MCF 10A (cell line): ENCODE measurements at regions not wholly inside any gene's neighbourhood (a gene's known extent, or its start where the extent isn't known, plus 50 kb on each side); places are given as distances from the start of the nearest gene placed in this dataset.

Experiments
- BruUV-seq: library from RNA; stranded (reverse); fragments of 400-500 nt; replicated peaks from 2 replicates; lab custom pipeline; 2021; lab: Mats Ljungman, UMichigan
- CTCF ChIA-PET: fragments of 300-600 bp; sonication (Branson Sonifier 250); formaldehyde crosslinking; extraction: SDS; loops from one replicate; lab custom pipeline; 2021; ENCODE audit warnings: antibody characterized with exemption, inconsistent platforms; lab: Yijun Ruan, JAX
- POLR2A ChIA-PET: fragments of 300-600, 350-650 bp; sonication (Branson Sonifier 250); formaldehyde crosslinking; extraction: SDS; loops from one replicate; lab custom pipeline; 2020; ENCODE audit warnings: antibody characterized with exemption, inconsistent platforms; lab: Yijun Ruan, JAX
- DNase-seq: peaks from one replicate; pipeline ENCODE4 v3.0.0-alpha.2; 2018; ENCODE audit not compliant: unreplicated experiment
- H3K27ac Mint-ChIP-seq: one replicate; pipeline ENCODE4 v1.8.0; 2022; ENCODE audit warnings: mild to moderate bottlenecking, low read depth, mixed read lengths; ENCODE audit not compliant: unreplicated experiment
- H3K27me3 Mint-ChIP-seq: one replicate; pipeline ENCODE4 v1.8.0; 2022; ENCODE audit warnings: mixed read lengths; ENCODE audit not compliant: insufficient read depth, unreplicated experiment
- H3K36me3 Mint-ChIP-seq: one replicate; pipeline ENCODE4 v1.8.0; 2022; ENCODE audit warnings: mild to moderate bottlenecking, moderate library complexity, mixed read lengths; ENCODE audit not compliant: insufficient read depth, unreplicated experiment
- H3K4me1 Mint-ChIP-seq: one replicate; pipeline ENCODE4 v1.8.0; 2022; ENCODE audit warnings: mixed read lengths; ENCODE audit not compliant: insufficient read depth, unreplicated experiment
- H3K4me3 Mint-ChIP-seq: one replicate; pipeline ENCODE4 v1.8.0; 2022; ENCODE audit warnings: mild to moderate bottlenecking, moderate library complexity, mixed read lengths; ENCODE audit not compliant: unreplicated experiment
- H3K9me3 Mint-ChIP-seq: one replicate; pipeline ENCODE4 v1.8.0; 2022; ENCODE audit warnings: mixed read lengths; ENCODE audit not compliant: unreplicated experiment
- CTCF ChIP-seq: fragments of 200-600 bp; IDR thresholded peaks from one replicate; pipeline ENCODE4 v1.8.0; 2022; ENCODE audit warnings: antibody characterized with exemption, mild to moderate bottlenecking; ENCODE audit not compliant: unreplicated experiment
- intact Hi-C: fragments of 100-400 bp; cut with micrococcal nuclease; formaldehyde crosslinking; loops from 2 replicates; pipeline ENCODE4 v1.14.1; 2022

- Mint-ChIP-seq H3K36me3 (no peaks in the 10 kb centered on the region), H3K4me1 (no peaks in the 10 kb centered on the region), H3K27ac (no peak overlapping the region), H3K4me3 (no peak overlapping the region), H3K27me3 (peaks cover 12% of the 10 kb centered on the region), H3K9me3 (no peaks in the 10 kb centered on the region)
- no peak for DNase-seq
- no peak for TF ChIP-seq CTCF
- ChIA-PET POLR2A (no interaction called here), CTCF (interaction anchor here (0.6 kb wide), 1 partner anchor 238 kb away, joined by 3 read pairs; no protein-coding TSS in a partner anchor)
- intact Hi-C loops = no loop called here
- no TSS peak for BruUV-seq
These were observed 209.7 kb downstream of the ABCC12 start for GRCh38 chr16:47946092-47946491.

- Mint-ChIP-seq H3K4me1 (no peaks in the 10 kb centered on the region), H3K4me3 (no peak overlapping the region), H3K36me3 (no peaks in the 10 kb centered on the region), H3K9me3 (no peaks in the 10 kb centered on the region), H3K27ac (no peak overlapping the region), H3K27me3 (peaks cover 12% of the 10 kb centered on the region)
- ChIA-PET POLR2A (no interaction called here), CTCF (no interaction called here)
- DNase-seq = no peak
- intact Hi-C loops = no loop called here
- TF ChIP-seq CTCF = no peak
- no TSS peak for BruUV-seq
These were observed 211.2 kb downstream of the ABCC12 start for GRCh38 chr16:47944589-47944988.

GRCh38 chr16:47943235-47943634, 212.6 kb downstream of the ABCC12 start:
- BruUV-seq = no TSS peak
- Mint-ChIP-seq H3K9me3 (no peaks in the 10 kb centered on the region), H3K4me1 (no peaks in the 10 kb centered on the region), H3K36me3 (no peaks in the 10 kb centered on the region), H3K4me3 (no peak overlapping the region), H3K27ac (no peak overlapping the region), H3K27me3 (peaks cover 12% of the 10 kb centered on the region)
- intact Hi-C loops = no loop called here
- ChIA-PET CTCF (no interaction called here), POLR2A (no interaction called here)
- no peak for TF ChIP-seq CTCF
- no peak for DNase-seq

GRCh38 chr16:47940466-47940865, 215.3 kb downstream of the ABCC12 start:
- Mint-ChIP-seq H3K9me3 (no peaks in the 10 kb centered on the region), H3K27ac (no peak overlapping the region), H3K36me3 (no peaks in the 10 kb centered on the region), H3K4me3 (no peak overlapping the region), H3K4me1 (no peaks in the 10 kb centered on the region), H3K27me3 (peaks cover 12% of the 10 kb centered on the region)
- no peak for DNase-seq
- ChIA-PET CTCF (interaction anchor here (0.6 kb wide), 1 partner anchor 917 kb away, joined by 3 read pairs; no protein-coding TSS in a partner anchor), POLR2A (no interaction called here)
- BruUV-seq = no TSS peak
- intact Hi-C loops = no loop called here
- TF ChIP-seq CTCF = no peak
